Right hindlimb (tissue), 1 donor: ENCODE measurements at regions not wholly inside any gene's neighbourhood (a gene's known extent, or its start where the extent isn't known, plus 50 kb on each side); places are given as distances from the start of the nearest gene placed in this dataset.
"Not testable (repeated sequence)": the region's sequence is repeated elsewhere in the genome, so short reads cannot be mapped to it uniquely, and the experiment has no call there.

Experiments
- DNase-seq: peaks from one replicate; pipeline ENCODE4 v3.0.0-alpha.2; 2018

DNA sequence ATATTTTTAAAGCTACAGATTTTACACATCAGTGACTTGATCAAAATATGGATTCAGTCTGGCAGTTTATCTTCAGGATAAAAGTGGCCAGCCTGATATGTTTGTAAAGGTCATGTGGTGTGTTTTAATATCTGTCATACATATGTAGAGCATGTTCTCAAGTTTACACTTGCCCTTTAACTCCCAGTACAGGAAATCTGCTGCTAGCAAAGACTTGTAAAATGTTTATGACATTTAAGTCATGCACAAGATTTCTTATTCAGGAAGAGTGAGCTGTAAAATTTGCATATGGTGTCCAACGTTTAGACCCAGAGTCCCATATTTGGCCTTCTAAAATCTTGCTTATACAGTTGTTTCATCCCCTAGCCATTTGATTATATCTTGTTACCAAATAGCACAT is 197.5 kb upstream of the FLRT2 start:
- DNase-seq: no peak

- DNase-seq: no peak
Observed at GRCh38 chr14:85333313-85333712, 196.6 kb upstream of the FLRT2 start.

DNA sequence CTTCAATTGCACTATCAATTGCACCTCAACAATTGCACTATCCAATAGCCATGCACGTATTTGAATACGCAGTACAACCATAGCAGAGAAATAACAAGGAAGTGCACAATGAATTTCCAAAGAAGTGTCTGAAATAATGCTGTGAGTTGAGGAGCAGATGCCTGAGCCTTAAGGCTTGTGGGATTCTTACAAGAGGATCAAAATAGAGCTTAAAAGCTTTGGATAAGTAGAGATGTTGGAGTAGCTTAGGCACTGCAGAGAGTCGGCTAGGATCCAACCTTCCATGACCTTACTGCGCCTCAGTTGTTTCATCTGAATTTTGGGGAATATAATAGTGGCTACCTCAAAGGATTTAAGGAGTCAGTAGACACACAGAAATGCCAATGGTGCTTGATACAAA is 196.1 kb upstream of the FLRT2 start:
- no peak for DNase-seq

GRCh38 chr14:85334316-85334715 is 195.6 kb upstream of the FLRT2 start:
- DNase-seq: no peak

GRCh38 chr14:85336257-85336656 is 193.7 kb upstream of the FLRT2 start:
- DNase-seq: no peak

DNA sequence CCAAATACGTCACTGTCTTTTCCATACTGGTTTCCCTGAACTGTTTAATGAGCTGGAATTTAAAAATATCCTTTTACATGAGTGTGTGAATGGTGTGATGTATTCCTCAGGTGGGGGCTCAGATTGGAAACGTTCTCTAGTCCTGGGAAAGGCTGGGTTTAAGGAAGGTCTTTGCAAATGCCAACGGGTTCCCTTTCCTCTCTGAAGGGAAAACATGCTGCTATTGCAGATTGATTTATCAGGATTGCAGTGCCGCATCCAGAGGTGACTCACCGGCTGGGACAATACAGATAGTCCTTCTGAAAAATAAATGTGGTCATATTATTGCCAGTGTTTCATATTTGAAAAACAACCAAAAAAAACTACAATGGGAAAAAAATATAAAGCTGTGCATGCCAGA is 193.1 kb upstream of the FLRT2 start:
- no peak for DNase-seq

GRCh38 chr14:85338895-85339294 is 191.0 kb upstream of the FLRT2 start:
- no peak for DNase-seq

DNA sequence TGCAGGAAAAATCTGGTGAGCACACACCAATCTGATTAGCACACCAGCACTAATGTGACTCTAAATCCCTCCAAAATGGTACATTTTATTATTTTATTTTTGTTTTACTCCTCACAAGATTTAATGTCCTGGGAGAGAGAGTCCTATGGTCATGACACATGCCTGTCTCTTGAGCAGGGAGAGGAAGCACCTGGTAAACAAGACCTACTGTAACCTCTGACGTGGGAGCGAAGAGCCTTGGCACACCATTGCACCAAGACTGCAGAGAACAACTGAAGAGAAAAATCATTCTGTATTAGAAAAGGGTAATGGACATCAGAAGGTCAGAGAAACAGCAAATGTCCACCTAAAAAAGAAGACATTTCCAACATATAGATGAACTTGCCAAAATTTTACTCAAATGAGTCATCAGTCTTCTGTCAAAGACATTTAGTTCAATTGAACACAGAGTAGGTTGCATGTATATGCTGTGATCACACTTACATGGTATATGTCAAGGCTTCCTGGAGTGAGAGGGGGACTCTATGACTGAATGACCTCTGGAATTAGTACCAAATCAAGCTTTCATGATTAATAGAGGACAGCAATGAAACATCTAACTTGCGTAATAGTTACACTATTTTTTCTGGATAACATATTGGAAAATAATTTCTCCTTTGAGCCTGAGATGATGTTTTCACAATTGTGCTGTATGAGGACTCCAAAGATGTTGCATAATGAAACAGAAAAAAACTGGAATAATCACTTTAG is 186.9 kb upstream of the FLRT2 start:
- no peak for DNase-seq

DNA sequence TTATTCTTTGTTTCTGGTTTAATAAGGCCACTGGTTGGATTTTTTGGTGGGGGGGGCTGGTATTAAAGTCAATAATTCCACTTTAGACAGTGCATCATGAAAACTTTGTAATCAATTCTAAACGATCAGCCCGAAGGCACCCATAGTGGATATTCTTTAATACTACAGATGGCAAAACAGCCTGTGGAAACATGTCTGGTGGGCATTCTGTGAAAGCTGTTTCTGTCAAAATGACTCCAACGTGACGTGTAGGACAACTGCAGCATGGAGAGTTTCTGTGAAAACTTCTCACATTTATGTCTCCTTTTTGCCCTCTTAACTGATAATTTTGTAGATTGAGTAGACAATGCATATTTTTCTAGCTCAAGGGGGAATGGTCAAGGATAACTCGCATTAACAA is 185.8 kb upstream of the FLRT2 start:
- DNase-seq: no peak

DNA sequence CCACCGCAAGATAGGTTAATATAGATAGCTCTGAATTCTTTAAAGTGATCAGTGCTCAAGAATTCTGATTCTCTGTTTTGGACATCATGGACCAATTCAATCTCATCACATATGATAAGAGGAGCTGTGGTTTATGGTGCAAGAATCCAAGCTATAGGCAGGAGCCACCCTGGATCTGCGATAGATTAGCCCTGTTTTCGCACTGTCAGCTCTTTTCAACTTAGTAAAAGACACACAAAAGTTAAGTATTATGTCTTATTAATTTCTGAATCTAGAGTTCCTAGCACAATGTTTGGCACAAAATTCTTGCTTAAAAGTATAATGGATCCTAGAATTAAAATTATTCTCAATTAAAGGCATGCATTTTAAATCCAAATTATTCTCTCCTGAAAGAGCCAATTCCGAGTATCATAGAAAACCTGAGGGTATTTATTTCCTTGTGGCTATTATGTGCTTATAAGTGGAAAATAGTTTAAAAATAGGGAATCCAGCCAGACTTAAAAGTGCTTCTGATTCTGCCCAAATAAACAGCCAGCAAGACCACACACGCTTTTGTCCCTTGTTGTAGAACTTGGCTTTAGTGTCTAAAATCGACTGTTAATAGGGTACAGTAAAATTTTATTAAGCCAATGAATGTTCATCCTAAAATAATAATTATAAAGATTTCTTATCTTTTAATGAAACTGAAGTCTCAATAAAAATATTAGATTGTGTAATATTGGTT is 184.9 kb upstream of the FLRT2 start:
- no peak for DNase-seq

DNA sequence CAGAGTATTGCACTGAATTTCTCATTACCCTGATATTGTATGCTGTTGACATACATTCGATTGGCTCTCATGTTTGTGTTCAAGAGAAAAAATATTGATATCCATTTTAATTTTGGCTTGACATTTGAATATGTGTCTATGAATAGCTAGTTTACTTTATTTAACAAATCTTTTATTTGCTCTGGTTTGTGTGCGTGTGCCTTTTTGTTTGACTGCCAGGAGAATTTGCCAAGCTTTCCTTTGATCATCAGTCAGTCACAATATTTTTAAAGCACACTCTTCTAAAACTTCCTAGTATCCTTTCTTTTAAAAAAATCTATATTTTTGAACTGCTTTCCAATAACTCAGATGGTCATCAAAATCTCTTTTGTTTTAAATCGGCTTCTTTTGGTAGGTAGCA is 179.3 kb upstream of the FLRT2 start:
- no peak for DNase-seq

- not testable (repeated sequence) for DNase-seq
Observed at GRCh38 chr14:85352588-85352987, 177.4 kb upstream of the FLRT2 start.

- no peak for DNase-seq
Observed at GRCh38 chr14:85357120-85357519, 172.8 kb upstream of the FLRT2 start.

DNA sequence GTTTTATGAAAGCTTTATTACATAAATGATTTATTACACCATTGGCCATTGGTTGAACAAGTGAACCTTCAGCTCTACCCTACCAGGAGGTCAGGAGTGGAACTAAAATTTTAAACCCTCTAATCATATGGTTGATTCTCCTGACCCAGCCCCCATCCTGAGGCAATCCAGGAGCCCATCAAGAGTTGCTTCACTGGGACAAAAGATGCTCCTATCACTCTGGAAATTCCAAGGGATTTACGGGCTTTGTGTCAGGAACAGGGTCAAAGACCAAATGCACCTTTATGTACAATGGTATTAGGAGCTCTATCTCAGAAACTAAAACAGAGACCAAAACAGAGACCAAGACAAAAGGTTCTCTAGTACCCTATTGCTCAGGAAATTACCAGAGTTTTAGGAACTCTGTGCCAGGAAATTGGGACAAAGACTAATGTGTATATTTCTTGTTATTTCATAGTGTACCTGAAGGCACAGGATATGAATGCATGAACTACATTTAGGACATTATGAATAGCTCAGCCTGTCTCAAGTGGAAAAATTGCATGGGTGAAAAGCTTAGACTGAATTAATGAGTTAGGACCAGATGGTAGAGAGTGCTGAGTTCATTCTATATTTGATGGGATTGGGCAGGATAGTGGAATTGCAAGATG is 171.7 kb upstream of the FLRT2 start:
- no peak for DNase-seq

DNA sequence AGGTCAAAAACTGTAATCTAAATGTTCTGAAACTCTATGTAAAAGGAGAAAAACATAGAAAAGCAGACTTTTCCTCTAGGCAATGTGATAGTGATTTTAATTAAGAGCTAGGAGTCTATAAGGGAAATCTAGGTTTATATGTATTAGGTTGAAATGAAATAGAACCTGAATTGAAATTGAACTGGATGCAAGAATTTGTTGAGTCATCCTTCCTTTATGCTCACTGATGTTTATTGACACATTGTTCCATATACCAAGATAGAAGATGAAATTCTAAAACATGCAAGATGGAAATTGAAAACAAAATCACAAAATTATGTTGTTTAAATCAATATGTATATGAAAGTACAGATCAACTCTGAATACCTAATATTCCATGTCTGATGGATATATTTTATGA is 170.4 kb upstream of the FLRT2 start:
- no peak for DNase-seq

DNA sequence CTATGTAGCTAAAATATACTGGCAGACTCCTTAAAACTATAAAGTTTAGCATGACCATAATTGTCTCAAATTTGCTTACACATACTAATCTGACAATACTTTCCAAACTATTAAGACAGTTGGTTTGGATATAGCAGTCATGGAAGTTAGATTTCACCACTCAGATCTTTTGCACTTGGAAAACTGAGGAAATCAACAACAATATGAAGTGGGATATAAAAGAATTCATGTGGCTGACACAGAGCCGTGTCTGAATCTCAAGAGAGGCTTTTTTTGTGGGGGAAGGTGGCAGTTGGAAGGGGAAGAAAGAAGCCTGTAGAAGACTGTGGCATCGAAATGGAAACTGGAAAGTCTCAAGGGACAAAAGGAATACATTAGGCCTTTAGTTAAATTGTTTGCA is 166.6 kb upstream of the FLRT2 start:
- DNase-seq: no peak

DNA sequence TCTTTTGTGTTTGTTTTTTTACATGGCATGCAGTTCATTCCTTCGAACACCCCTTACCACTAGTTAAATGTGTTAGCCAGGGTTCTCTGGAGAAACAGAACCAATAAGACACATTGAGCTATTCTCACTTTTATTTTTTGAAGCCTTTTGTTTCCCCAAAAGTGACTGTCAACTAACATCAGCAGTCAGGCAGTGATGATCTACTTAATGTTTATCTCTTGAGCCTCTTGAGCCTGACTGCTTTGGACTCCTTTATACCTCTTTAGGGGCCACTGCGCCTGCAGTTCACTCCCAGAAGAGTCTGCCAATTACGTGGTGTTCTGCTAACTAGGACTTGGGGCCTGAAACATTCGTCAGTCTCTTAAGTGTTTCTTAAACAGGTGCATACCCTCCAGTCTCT is 163.7 kb upstream of the FLRT2 start:
- no peak for DNase-seq

- DNase-seq: no peak
Observed at GRCh38 chr14:85380881-85381280, 149.1 kb upstream of the FLRT2 start.

DNA sequence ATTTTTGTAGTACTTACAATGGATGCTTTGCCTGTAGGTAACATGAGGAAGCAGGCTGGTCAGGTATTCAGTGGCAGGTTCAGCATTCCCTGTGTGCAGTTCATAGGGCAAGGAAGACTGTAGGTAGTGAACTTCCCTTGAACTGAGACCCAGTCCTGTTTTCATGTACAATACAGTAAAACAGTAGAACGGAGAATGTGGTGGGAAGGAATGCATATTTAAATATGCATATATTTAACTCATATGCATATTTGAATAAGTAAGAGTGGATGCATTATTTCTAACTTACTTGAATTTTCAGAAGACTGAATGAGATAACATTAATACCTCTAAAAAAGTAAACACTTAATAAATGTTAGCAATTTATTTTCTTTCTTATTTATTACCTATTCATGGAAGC is 147.6 kb upstream of the FLRT2 start:
- DNase-seq: no peak

GRCh38 chr14:85387181-85387580 is 142.8 kb upstream of the FLRT2 start:
- DNase-seq: no peak

GRCh38 chr14:85390236-85390635 is 139.7 kb upstream of the FLRT2 start:
- no peak for DNase-seq

DNA sequence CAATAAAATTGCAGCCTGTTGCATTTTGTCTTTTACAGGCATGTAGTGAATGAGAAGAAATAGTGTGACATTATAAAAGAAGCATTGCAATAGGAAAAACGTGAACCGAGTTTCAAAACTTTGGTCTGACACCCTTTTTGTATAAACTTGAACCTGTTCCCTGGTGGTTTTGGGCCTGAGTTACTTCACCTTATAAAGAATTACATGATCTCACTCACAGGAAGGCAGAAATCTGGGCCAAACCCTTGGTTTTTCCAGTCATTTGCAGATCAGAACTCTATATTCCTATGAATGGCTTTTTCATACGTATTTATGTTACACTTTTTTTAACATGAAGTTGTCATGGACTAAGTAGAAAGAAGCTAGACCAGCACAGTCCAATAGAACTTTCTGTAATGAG is 138.5 kb upstream of the FLRT2 start:
- DNase-seq: no peak

GRCh38 chr14:85391892-85392291 is 138.1 kb upstream of the FLRT2 start:
- DNase-seq: no peak

GRCh38 chr14:85399186-85399585 is 130.8 kb upstream of the FLRT2 start:
- no peak for DNase-seq
